Duodenal mucosa (tissue), 2 donors: ENCODE measurements at regions not wholly inside any gene's neighbourhood (a gene's known extent, or its start where the extent isn't known, plus 50 kb on each side); places are given as distances from the start of the nearest gene placed in this dataset.

Experiments used
- H3K27ac ChIP-seq: one replicate; pipeline ENCODE4 v1.7.0; 2013; ENCODE audit warnings: low read depth, low read length
- H3K27me3 ChIP-seq, 2 donors: one replicate each; pipeline ENCODE4 v1.7.0; 2013; ENCODE audit warnings: low read length in 2 of 2, control low read depth in 1 of 2; ENCODE audit not compliant: insufficient read depth in 2 of 2, control insufficient read depth in 1 of 2
- H3K36me3 ChIP-seq, 2 donors: one replicate each; pipeline ENCODE4 v1.7.0; 2013; ENCODE audit warnings: low read length in 2 of 2, control low read depth in 1 of 2; ENCODE audit not compliant: insufficient read depth in 2 of 2, control insufficient read depth in 1 of 2
- H3K4me1 ChIP-seq, 2 donors: one replicate each; pipeline ENCODE4 v1.7.0; 2013; ENCODE audit warnings: low read length in 2 of 2, control low read depth in 1 of 2; ENCODE audit not compliant: insufficient read depth in 2 of 2, control insufficient read depth in 1 of 2
- H3K4me3 ChIP-seq, 2 donors: one replicate each; pipeline ENCODE4 v1.7.0; 2013; ENCODE audit warnings: low read length in 2 of 2, low read depth in 1 of 2
- H3K9ac ChIP-seq, 2 donors: one replicate each; pipeline ENCODE4 v1.7.0; 2013; ENCODE audit warnings: low read length in 2 of 2, low read depth in 1 of 2
- H3K9me3 ChIP-seq, 2 donors: one replicate each; pipeline ENCODE4 v1.7.0; 2013; ENCODE audit warnings: low read length in 2 of 2, control low read depth in 1 of 2; ENCODE audit not compliant: control insufficient read depth in 1 of 2

GRCh38 chr13:26979334-26979733 is 192.3 kb downstream of the USP12 start:
- Histone ChIP-seq H3K9ac (no peak overlapping the region), H3K27me3 (no peaks in the 10 kb centered on the region), H3K4me1 (peaks cover 34 to 56% of the 10 kb centered on the region in 2 donors), H3K27ac (no peak overlapping the region), H3K36me3 (no peaks in the 10 kb centered on the region), H3K9me3 (no peaks in the 10 kb centered on the region), H3K4me3 (no peak overlapping the region)

- peaks cover 0 to under 1% of the 10 kb centered on the region in 2 donors for H3K27me3 ChIP-seq
- no peak overlapping the region for H3K9ac ChIP-seq
- no peaks in the 10 kb centered on the region for H3K36me3 ChIP-seq
- no peak overlapping the region for H3K4me3 ChIP-seq
- H3K9me3 ChIP-seq: no peaks in the 10 kb centered on the region
- peaks cover 24 to 45% of the 10 kb centered on the region in 2 donors for H3K4me1 ChIP-seq
- H3K27ac ChIP-seq: no peak overlapping the region
Observed at GRCh38 chr13:26978081-26978860, 193.3 kb downstream of the USP12 start.

GRCh38 chr13:26977541-26977940 is 194.1 kb downstream of the USP12 start:
- peaks cover 0 to 2% of the 10 kb centered on the region in 2 donors for H3K27me3 ChIP-seq
- H3K4me1 ChIP-seq: peaks cover 17 to 42% of the 10 kb centered on the region in 2 donors
- H3K27ac ChIP-seq: no peak overlapping the region

GRCh38 chr13:26976313-26976712 is 195.3 kb downstream of the USP12 start:
- peaks cover 14 to 46% of the 10 kb centered on the region in 2 donors for H3K4me1 ChIP-seq

More at GRCh38 chr13:26977541-26977940, 194.1 kb downstream of the USP12 start:
- no peaks in the 10 kb centered on the region for H3K36me3 ChIP-seq
- no peaks in the 10 kb centered on the region for H3K9me3 ChIP-seq
- H3K9ac ChIP-seq: no peak overlapping the region
- H3K4me3 ChIP-seq: no peak overlapping the region

GRCh38 chr13:26973946-26974345 is 197.7 kb downstream of the USP12 start:
- no peak overlapping the region for H3K27ac ChIP-seq
- no peaks in the 10 kb centered on the region for H3K36me3 ChIP-seq
- H3K9me3 ChIP-seq: no peaks in the 10 kb centered on the region
- H3K4me3 ChIP-seq: no peak overlapping the region
- no peak overlapping the region for H3K9ac ChIP-seq
- H3K27me3 ChIP-seq: peaks cover 0 to 2% of the 10 kb centered on the region in 2 donors
- peaks cover 16 to 38% of the 10 kb centered on the region in 2 donors for H3K4me1 ChIP-seq

More at GRCh38 chr13:26976313-26976712, 195.3 kb downstream of the USP12 start:
- no peak overlapping the region for H3K27ac ChIP-seq
- no peak overlapping the region for H3K4me3 ChIP-seq
- H3K9ac ChIP-seq: no peak overlapping the region
- H3K9me3 ChIP-seq: no peaks in the 10 kb centered on the region
- no peaks in the 10 kb centered on the region for H3K36me3 ChIP-seq
- H3K27me3 ChIP-seq: peaks cover 0 to 2% of the 10 kb centered on the region in 2 donors

GRCh38 chr13:26973295-26973694 is 198.3 kb downstream of the USP12 start:
- Histone ChIP-seq H3K27ac (no peak overlapping the region), H3K36me3 (no peaks in the 10 kb centered on the region), H3K4me1 (peaks cover 19 to 38% of the 10 kb centered on the region in 2 donors), H3K27me3 (peaks cover 0 to 2% of the 10 kb centered on the region in 2 donors), H3K9ac (no peak overlapping the region), H3K4me3 (no peak overlapping the region), H3K9me3 (no peaks in the 10 kb centered on the region)

GRCh38 chr13:26971990-26972887 is 199.4 kb downstream of the USP12 start:
- Histone ChIP-seq H3K9ac (no peak overlapping the region), H3K36me3 (no peaks in the 10 kb centered on the region), H3K27me3 (peaks cover 0 to 2% of the 10 kb centered on the region in 2 donors), H3K4me1 (peaks cover 28 to 42% of the 10 kb centered on the region in 2 donors), H3K4me3 (no peak overlapping the region), H3K27ac (no peak overlapping the region), H3K9me3 (no peaks in the 10 kb centered on the region)

GRCh38 chr13:26968431-26969341 is 202.9 kb downstream of the USP12 start:
- Histone ChIP-seq H3K27ac (no peak overlapping the region), H3K9me3 (no peaks in the 10 kb centered on the region), H3K4me1 (peaks cover 53 to 66% of the 10 kb centered on the region in 2 donors)

GRCh38 chr13:26967119-26968038 is 204.2 kb downstream of the USP12 start:
- Histone ChIP-seq H3K4me3 (no peak overlapping the region), H3K4me1 (peaks cover 63 to 76% of the 10 kb centered on the region in 2 donors), H3K27ac (no peak overlapping the region), H3K9ac (peak overlapping the region; percentile 19 to 20), H3K27me3 (no peaks in the 10 kb centered on the region), H3K36me3 (no peaks in the 10 kb centered on the region), H3K9me3 (no peaks in the 10 kb centered on the region)

More at GRCh38 chr13:26968431-26969341, 202.9 kb downstream of the USP12 start:
- Histone ChIP-seq H3K9ac (peak overlapping the region in 1 of 2 donors; percentile 19), H3K36me3 (no peaks in the 10 kb centered on the region), H3K27me3 (peaks cover 0 to 2% of the 10 kb centered on the region in 2 donors), H3K4me3 (no peak overlapping the region)
